Vagina (tissue), 2 donors: ENCODE measurements at regions not wholly inside any gene's neighbourhood (a gene's known extent, or its start where the extent isn't known, plus 50 kb on each side); places are given as distances from the start of the nearest gene placed in this dataset.

Experiments used
- DNase-seq, 2 donors: peaks; one replicate each; pipeline ENCODE4 v3.0.0-alpha.2; 2017; ENCODE audit errors: extremely low spot score in 2 of 2
- H3K27ac ChIP-seq: fragments of 200-600 bp; sonication (generic); one replicate; pipeline ENCODE4 v1.5.1; 2019
- H3K27me3 ChIP-seq: fragments of 200-600 bp; sonication (generic); one replicate; pipeline ENCODE4 v1.5.1; 2019
- H3K36me3 ChIP-seq, 2 donors: fragments of 200-600 bp; sonication (generic); one replicate each; pipeline ENCODE4 v1.5.1; 2017 to 2019
- H3K4me1 ChIP-seq: fragments of 200-600 bp; sonication (generic); one replicate; pipeline ENCODE4 v1.5.1; 2019
- H3K4me3 ChIP-seq, 2 donors: fragments of 200-600 bp; sonication (generic); 1 replicate in 1 of 2; 2 replicates in 1 of 2; pipeline ENCODE4 v1.5.1; 2016 to 2019
- H3K9me3 ChIP-seq: fragments of 200-600 bp; sonication (generic); one replicate; pipeline ENCODE4 v1.5.1; 2019
- POLR2A ChIP-seq, 2 donors: fragments of 450-650 bp; IDR thresholded peaks; one replicate each; pipeline ENCODE4 v1.6.1; 2017; ENCODE audit warnings: antibody characterized with exemption in 2 of 2, mild to moderate bottlenecking in 2 of 2, moderate library complexity in 2 of 2
- POLR2AphosphoS5 ChIP-seq, 2 donors: sonication (generic); formaldehyde crosslinking; IDR thresholded peaks; one replicate each; pipeline ENCODE4 v1.9.0; 2017; ENCODE audit warnings: antibody characterized with exemption in 2 of 2, mild to moderate bottlenecking in 2 of 2, low read depth in 1 of 2; ENCODE audit not compliant: insufficient read depth in 1 of 2
- intact Hi-C: fragments of 100-400 bp; cut with DNase I; formaldehyde crosslinking; loops from one replicate; pipeline ENCODE4 v1.15.1; 2023
- TF ChIP-seq, protein P1 (sequence below), 3 experiments: fragments of 450-650 bp in 2 of 3; fragments of 200-600 bp in 1 of 3; sonication (generic) in 1 of 3; IDR thresholded peaks; one replicate each; pipeline ENCODE4 v1.5.1; 2017 to 2019; ENCODE audit warnings: antibody characterized with exemption in 3 of 3, mild to moderate bottlenecking in 2 of 3, moderate library complexity in 2 of 3

DNA sequence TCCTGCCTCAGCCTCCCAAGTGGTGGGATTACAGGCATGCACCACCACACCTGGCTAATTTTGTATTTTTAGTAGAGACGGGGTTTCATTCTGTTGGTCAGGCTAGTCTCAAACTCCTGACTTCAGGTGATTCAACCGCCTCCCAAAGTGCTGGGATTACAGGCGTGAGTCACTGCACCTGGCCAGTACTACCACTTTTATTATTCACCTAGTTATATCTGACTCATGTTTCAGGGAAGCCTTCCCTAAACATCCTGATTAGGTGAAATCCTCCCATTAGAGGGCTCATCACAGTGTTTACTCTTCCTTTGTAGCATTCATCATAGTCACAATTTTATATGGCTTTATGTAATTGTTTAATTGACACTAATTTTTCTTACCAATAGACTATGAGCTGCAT, 295.3 kb upstream of the SOX5 start:
- Histone ChIP-seq H3K27me3 (no peaks in the 10 kb centered on the region), H3K4me3 (no peak overlapping the region), H3K4me1 (no peaks in the 10 kb centered on the region), H3K9me3 (no peaks in the 10 kb centered on the region), H3K27ac (no peak overlapping the region), H3K36me3 (no peaks in the 10 kb centered on the region)
- TF ChIP-seq POLR2AphosphoS5 (IDR thresholded peaks at IDR 0.05; ENCODE audit: insufficient read depth in 1 of 2, low read depth in 1 of 2) (no peak), POLR2A (IDR thresholded peaks at IDR 0.05) (no peak)
- TF ChIP-seq, protein P1, sequence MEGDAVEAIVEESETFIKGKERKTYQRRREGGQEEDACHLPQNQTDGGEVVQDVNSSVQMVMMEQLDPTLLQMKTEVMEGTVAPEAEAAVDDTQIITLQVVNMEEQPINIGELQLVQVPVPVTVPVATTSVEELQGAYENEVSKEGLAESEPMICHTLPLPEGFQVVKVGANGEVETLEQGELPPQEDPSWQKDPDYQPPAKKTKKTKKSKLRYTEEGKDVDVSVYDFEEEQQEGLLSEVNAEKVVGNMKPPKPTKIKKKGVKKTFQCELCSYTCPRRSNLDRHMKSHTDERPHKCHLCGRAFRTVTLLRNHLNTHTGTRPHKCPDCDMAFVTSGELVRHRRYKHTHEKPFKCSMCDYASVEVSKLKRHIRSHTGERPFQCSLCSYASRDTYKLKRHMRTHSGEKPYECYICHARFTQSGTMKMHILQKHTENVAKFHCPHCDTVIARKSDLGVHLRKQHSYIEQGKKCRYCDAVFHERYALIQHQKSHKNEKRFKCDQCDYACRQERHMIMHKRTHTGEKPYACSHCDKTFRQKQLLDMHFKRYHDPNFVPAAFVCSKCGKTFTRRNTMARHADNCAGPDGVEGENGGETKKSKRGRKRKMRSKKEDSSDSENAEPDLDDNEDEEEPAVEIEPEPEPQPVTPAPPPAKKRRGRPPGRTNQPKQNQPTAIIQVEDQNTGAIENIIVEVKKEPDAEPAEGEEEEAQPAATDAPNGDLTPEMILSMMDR (IDR thresholded peaks at IDR 0.05), result no peak
- DNase-seq, result no peak
- intact Hi-C loops, result no loop called here

DNA sequence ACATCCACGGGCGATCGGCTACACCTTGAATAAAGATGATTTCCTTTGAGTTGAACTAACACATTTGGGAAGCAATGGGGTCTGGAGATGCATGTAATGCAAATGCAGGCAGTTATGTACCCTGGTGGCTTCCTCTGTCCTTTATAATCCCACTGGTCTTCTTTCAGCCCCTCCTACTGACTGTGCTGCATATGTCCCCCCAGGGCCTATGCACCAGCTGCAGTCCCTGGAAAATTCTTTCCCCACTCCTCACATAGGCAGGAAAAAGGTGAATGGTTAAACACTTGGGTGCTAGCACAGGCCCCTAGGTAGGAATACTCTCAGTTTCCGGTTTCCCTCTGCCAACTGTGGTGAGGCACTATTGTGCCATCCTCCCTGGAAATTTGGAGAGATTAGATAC, 294.8 kb upstream of the SOX5 start:
- no peaks in the 10 kb centered on the region for H3K27me3 ChIP-seq
- no peaks in the 10 kb centered on the region for H3K9me3 ChIP-seq
- H3K4me1 ChIP-seq, result no peaks in the 10 kb centered on the region
- H3K36me3 ChIP-seq, result no peaks in the 10 kb centered on the region
- TF ChIP-seq, protein P1 (IDR thresholded peaks at IDR 0.05), result no peak
- no peak for TF ChIP-seq POLR2AphosphoS5 (IDR thresholded peaks at IDR 0.05; ENCODE audit: insufficient read depth in 1 of 2, low read depth in 1 of 2)
- no peak overlapping the region for H3K27ac ChIP-seq
- DNase-seq, result no peak
- intact Hi-C loops, result no loop called here
- H3K4me3 ChIP-seq, result no peak overlapping the region

DNA sequence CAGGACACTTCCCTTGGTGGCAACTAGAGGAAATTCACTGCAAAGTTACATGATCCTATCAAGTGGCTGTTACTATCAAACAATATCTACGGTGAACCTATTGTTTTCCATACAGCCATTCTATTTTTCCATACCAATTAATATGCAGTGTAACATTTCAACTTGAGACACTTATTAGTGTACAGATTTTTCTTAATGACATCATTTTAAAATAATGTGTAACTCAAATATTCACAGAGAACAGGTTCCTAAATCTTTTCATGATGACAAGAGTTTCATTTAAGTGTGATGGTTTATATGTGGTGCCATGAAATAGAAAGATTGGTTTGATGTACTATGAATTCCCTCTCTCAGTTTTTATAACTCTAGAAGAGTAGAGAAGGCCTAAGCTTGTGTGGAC, 291.2 kb upstream of the SOX5 start:
- no peaks in the 10 kb centered on the region for H3K4me1 ChIP-seq
- no peak for DNase-seq
- H3K27me3 ChIP-seq, result no peaks in the 10 kb centered on the region
- no peak overlapping the region for H3K27ac ChIP-seq
- no peaks in the 10 kb centered on the region for H3K9me3 ChIP-seq
- no peak overlapping the region for H3K4me3 ChIP-seq
- intact Hi-C loops, result no loop called here
- no peaks in the 10 kb centered on the region for H3K36me3 ChIP-seq
- TF ChIP-seq, protein P1 (IDR thresholded peaks at IDR 0.05), result no peak
- TF ChIP-seq POLR2AphosphoS5 (IDR thresholded peaks at IDR 0.05; ENCODE audit: insufficient read depth in 1 of 2, low read depth in 1 of 2) (no peak), POLR2A (IDR thresholded peaks at IDR 0.05) (no peak)

DNA sequence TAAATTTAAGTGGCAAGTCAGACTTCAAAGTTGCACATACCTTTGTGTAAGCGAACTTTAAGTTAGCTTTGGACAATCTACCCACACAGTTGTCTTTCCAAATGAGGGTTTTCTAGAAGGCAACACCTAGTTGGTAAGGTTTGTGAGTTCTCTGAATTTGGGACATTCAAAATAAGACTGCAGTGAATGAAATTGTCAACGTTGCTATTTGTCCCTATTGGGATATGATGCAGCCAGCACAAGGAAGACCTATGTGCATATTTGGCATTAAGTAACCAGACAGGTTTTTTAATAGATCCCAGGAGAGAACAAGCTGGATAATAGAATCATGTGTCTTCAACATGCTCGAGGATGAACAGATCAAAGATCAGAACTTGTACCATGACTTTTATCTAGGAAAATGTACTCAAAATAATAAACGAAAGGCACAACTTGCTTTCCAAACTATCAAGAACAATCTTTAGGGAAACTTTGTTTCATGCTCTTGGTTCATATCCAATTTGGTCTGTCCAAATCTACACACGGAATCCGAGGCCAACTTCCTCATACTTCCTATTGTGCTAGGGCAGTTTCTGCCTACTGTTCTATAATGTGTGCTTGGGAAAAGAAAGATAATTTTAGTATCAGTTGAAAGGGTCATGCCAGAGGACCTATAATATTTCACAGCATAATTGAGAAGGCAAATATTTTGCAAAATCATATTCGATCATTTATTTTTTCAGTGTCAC, 284.2 kb upstream of the SOX5 start:
- no peaks in the 10 kb centered on the region for H3K36me3 ChIP-seq
- H3K4me3 ChIP-seq, result no peak overlapping the region
- no peak for TF ChIP-seq POLR2AphosphoS5 (IDR thresholded peaks at IDR 0.05; ENCODE audit: insufficient read depth in 1 of 2, low read depth in 1 of 2)
- TF ChIP-seq POLR2A (IDR thresholded peaks at IDR 0.05), result no peak
- TF ChIP-seq, protein P1 (IDR thresholded peaks at IDR 0.05), result no peak
- H3K27me3 ChIP-seq, result no peaks in the 10 kb centered on the region
- no peak for DNase-seq
- no peak overlapping the region for H3K27ac ChIP-seq
- H3K9me3 ChIP-seq, result no peaks in the 10 kb centered on the region
- intact Hi-C loops, result no loop called here
- peaks cover 10% of the 10 kb centered on the region for H3K4me1 ChIP-seq

DNA sequence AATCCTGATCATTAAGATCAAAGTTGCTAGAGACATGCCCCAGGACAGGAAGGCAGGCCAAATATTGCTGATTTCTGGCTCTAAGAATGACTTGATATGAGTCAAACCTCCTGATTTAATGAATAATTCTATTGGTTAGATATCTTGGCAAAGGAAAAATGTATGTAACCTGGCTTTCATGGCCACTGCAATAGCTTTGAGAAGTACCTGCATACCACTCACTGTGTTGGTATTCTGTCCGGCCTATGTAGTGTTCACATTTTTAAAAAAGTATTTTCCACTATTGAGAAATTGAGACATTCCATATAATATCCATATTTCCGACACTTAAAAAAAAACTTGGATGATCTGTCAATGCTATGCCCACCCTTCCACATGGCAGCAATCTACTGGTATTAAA, 283.1 kb upstream of the SOX5 start:
- Histone ChIP-seq H3K27ac (no peak overlapping the region), H3K4me3 (no peak overlapping the region), H3K36me3 (no peaks in the 10 kb centered on the region), H3K9me3 (no peaks in the 10 kb centered on the region), H3K4me1 (peaks cover 13% of the 10 kb centered on the region), H3K27me3 (no peaks in the 10 kb centered on the region)
- DNase-seq, result no peak
- intact Hi-C loops, result no loop called here
- TF ChIP-seq, protein P1 (IDR thresholded peaks at IDR 0.05), result no peak
- no peak for TF ChIP-seq POLR2A (IDR thresholded peaks at IDR 0.05)
- no peak for TF ChIP-seq POLR2AphosphoS5 (IDR thresholded peaks at IDR 0.05; ENCODE audit: insufficient read depth in 1 of 2, low read depth in 1 of 2)
